Keratinocyte (primary cell): ENCODE measurements at regions not wholly inside any gene's neighbourhood (a gene's known extent, or its start where the extent isn't known, plus 50 kb on each side); places are given as distances from the start of the nearest gene placed in this dataset.

Experiments used
- DNase-seq: peaks from one replicate; pipeline ENCODE4 v3.0.0-alpha.2; 2011; ENCODE audit warnings: low read depth, missing footprints, low spot score
- FAIRE-seq: peaks from 2 replicates; lab custom pipeline; 2011; peaks lifted over from hg19 to GRCh38; lab: Jason Lieb, UNC
- H2AFZ ChIP-seq: 2 replicates; pipeline ENCODE4 v1.6.0; 2012; ENCODE audit warnings: low read length, control low read depth, inconsistent platforms; ENCODE audit not compliant: control insufficient read depth
- H3K27ac ChIP-seq: 2 replicates; pipeline ENCODE4 v1.5.1; 2011; ENCODE audit warnings: low read length; ENCODE audit not compliant: control insufficient read depth, insufficient read depth
- H3K27me3 ChIP-seq: 3 replicates; pipeline ENCODE4 v1.6.0; 2011; ENCODE audit warnings: low read length; ENCODE audit not compliant: control insufficient read depth, insufficient read depth; ENCODE audit errors: extremely low read depth
- H3K36me3 ChIP-seq, 2 experiments: 2 replicates in 1 of 2; 3 replicates in 1 of 2; pipeline ENCODE4 v1.5.1; 2011; ENCODE audit warnings: low read length in 2 of 2, mild to moderate bottlenecking in 1 of 2; ENCODE audit not compliant: control insufficient read depth in 2 of 2, insufficient read depth in 2 of 2; ENCODE audit errors: extremely low read depth in 1 of 2
- H3K4me1 ChIP-seq: 3 replicates; pipeline ENCODE4 v1.5.1; 2011; ENCODE audit warnings: low read length; ENCODE audit not compliant: control insufficient read depth, insufficient read depth; ENCODE audit errors: extremely low read depth
- H3K4me2 ChIP-seq: 3 replicates; pipeline ENCODE4 v1.6.0; 2011; ENCODE audit warnings: low read depth, low read length; ENCODE audit not compliant: control insufficient read depth, insufficient read depth; ENCODE audit errors: extremely low read depth
- H3K4me3 ChIP-seq, 3 experiments: fragments of 200-600 bp in 1 of 3; sonication (generic) in 1 of 3; 2 replicates in 2 of 3; 3 replicates in 1 of 3; pipeline ENCODE4 v1.5.1; 2011 to 2016; ENCODE audit warnings: low read length in 3 of 3, mild to moderate bottlenecking in 3 of 3, control low read depth in 2 of 3, inconsistent platforms in 1 of 3, low read depth in 1 of 3, mixed read lengths in 1 of 3, mixed run types in 1 of 3, moderate library complexity in 1 of 3; ENCODE audit not compliant: control insufficient read depth in 2 of 3, insufficient read depth in 2 of 3; ENCODE audit errors: extremely low read depth in 1 of 3
- H3K79me2 ChIP-seq: 2 replicates; pipeline ENCODE4 v1.6.0; 2012; ENCODE audit warnings: low read length; ENCODE audit not compliant: control insufficient read depth, insufficient read depth
- H3K9ac ChIP-seq: 3 replicates; pipeline ENCODE4 v1.6.0; 2011; ENCODE audit warnings: low read length; ENCODE audit not compliant: control insufficient read depth, insufficient read depth; ENCODE audit errors: extremely low read depth
- H3K9me1 ChIP-seq: 3 replicates; pipeline ENCODE4 v1.6.0; 2011; ENCODE audit warnings: low read length; ENCODE audit not compliant: control insufficient read depth, insufficient read depth; ENCODE audit errors: extremely low read depth
- H3K9me3 ChIP-seq: 2 replicates; pipeline ENCODE4 v1.5.1; 2012; ENCODE audit warnings: low read depth, low read length; ENCODE audit not compliant: control insufficient read depth
- H4K20me1 ChIP-seq: 3 replicates; pipeline ENCODE4 v1.6.0; 2011; ENCODE audit warnings: low read length; ENCODE audit not compliant: control insufficient read depth, insufficient read depth; ENCODE audit errors: extremely low read depth
- EZH2 ChIP-seq: IDR thresholded peaks from one replicate; pipeline ENCODE4 v1.6.1; 2012; ENCODE audit warnings: inconsistent platforms, mild to moderate bottlenecking, low read length, moderate library complexity
- dilution Hi-C: fragments of 300-500 bp; cut with MboI; formaldehyde crosslinking; loops from one replicate; pipeline ENCODE4 v1.7.0; 2020; ENCODE audit warnings: low sequenced_read_pairs; ENCODE audit not compliant: extremely low pct_ligation_motif_present
- TF ChIP-seq, protein P1 (sequence below), 3 experiments: IDR thresholded peaks in 1 of 3; conservative IDR thresholded peaks in 1 of 3; optimal IDR thresholded peaks in 1 of 3; 2 replicates in 2 of 3; 3 replicates in 1 of 3; pipeline versions ENCODE3 to v1.5.1; 2011; ENCODE audit warnings: low read length in 3 of 3, mild to moderate bottlenecking in 3 of 3, moderate library complexity in 2 of 3, control low read depth in 1 of 3, inconsistent platforms in 1 of 3; ENCODE audit not compliant: insufficient read depth in 2 of 3; ENCODE audit errors: extremely low read depth in 1 of 3

- no peaks in the 10 kb centered on the region for H3K27me3 ChIP-seq
- no peaks in the 10 kb centered on the region for H3K79me2 ChIP-seq
- H3K9me3 ChIP-seq, result no peaks in the 10 kb centered on the region
- no peak overlapping the region for H3K27ac ChIP-seq
- H3K9me1 ChIP-seq, result no peaks in the 10 kb centered on the region
- no peak overlapping the region for H3K9ac ChIP-seq
- dilution Hi-C loops, result no loop called here
- no peaks in the 10 kb centered on the region for H3K36me3 ChIP-seq
- H3K4me2 ChIP-seq, result no peak overlapping the region
- DNase-seq, result no peak
- FAIRE-seq, result no peak
- TF ChIP-seq EZH2, result no peak
- TF ChIP-seq, protein P1, sequence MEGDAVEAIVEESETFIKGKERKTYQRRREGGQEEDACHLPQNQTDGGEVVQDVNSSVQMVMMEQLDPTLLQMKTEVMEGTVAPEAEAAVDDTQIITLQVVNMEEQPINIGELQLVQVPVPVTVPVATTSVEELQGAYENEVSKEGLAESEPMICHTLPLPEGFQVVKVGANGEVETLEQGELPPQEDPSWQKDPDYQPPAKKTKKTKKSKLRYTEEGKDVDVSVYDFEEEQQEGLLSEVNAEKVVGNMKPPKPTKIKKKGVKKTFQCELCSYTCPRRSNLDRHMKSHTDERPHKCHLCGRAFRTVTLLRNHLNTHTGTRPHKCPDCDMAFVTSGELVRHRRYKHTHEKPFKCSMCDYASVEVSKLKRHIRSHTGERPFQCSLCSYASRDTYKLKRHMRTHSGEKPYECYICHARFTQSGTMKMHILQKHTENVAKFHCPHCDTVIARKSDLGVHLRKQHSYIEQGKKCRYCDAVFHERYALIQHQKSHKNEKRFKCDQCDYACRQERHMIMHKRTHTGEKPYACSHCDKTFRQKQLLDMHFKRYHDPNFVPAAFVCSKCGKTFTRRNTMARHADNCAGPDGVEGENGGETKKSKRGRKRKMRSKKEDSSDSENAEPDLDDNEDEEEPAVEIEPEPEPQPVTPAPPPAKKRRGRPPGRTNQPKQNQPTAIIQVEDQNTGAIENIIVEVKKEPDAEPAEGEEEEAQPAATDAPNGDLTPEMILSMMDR (optimal IDR thresholded peaks at IDR 0.05 in 1 of 3, IDR thresholded peaks at IDR 0.05 in 1 of 3, conservative IDR thresholded peaks at IDR 0.05 in 1 of 3; ENCODE audit: extremely low read depth in 1 of 3, insufficient read depth in 2 of 3, low read length in 3 of 3), result no peak
- H2AFZ ChIP-seq, result no peak overlapping the region
- H4K20me1 ChIP-seq, result no peaks in the 10 kb centered on the region
- H3K4me1 ChIP-seq, result no peaks in the 10 kb centered on the region
- no peak overlapping the region for H3K4me3 ChIP-seq
Measured at GRCh38 chr4:136281889-136282288, 1250.4 kb downstream of the PCDH18 start.

- no peak for FAIRE-seq
- Histone ChIP-seq H3K27ac (no peak overlapping the region), H3K9me1 (no peaks in the 10 kb centered on the region), H3K4me2 (no peak overlapping the region), H3K4me3 (no peak overlapping the region), H3K36me3 (no peaks in the 10 kb centered on the region), H3K79me2 (no peaks in the 10 kb centered on the region), H3K4me1 (no peaks in the 10 kb centered on the region), H3K9ac (no peak overlapping the region), H4K20me1 (no peaks in the 10 kb centered on the region), H3K9me3 (no peaks in the 10 kb centered on the region), H2AFZ (no peak overlapping the region), H3K27me3 (no peaks in the 10 kb centered on the region)
- dilution Hi-C loops, result no loop called here
- TF ChIP-seq, protein P1 (optimal IDR thresholded peaks at IDR 0.05 in 1 of 3, IDR thresholded peaks at IDR 0.05 in 1 of 3, conservative IDR thresholded peaks at IDR 0.05 in 1 of 3; ENCODE audit: extremely low read depth in 1 of 3, insufficient read depth in 2 of 3, low read length in 3 of 3), result no peak
- TF ChIP-seq EZH2, result no peak
- DNase-seq, result no peak
Measured at GRCh38 chr4:136281307-136281706, 1251.0 kb downstream of the PCDH18 start.
